HepG2 (cell line): ENCODE measurements at regions not wholly inside any gene's neighbourhood (a gene's known extent, or its start where the extent isn't known, plus 50 kb on each side); places are given as distances from the start of the nearest gene placed in this dataset.

Experiments used
- HDAC1 ChIP-seq: sonication (generic); formaldehyde crosslinking; IDR thresholded peaks from 2 replicates; pipeline ENCODE4 v1.5.1; 2020; ENCODE audit warnings: mild to moderate bottlenecking, missing genetic modification reagents
- ZBTB38 ChIP-seq: sonication (generic); formaldehyde crosslinking; IDR thresholded peaks from 2 replicates; pipeline ENCODE4 v1.5.1; 2020; ENCODE audit warnings: mild to moderate bottlenecking, missing genetic modification reagents
- ZNF337 ChIP-seq: sonication (generic); formaldehyde crosslinking; IDR thresholded peaks from 2 replicates; pipeline ENCODE4 v1.5.1; 2020; ENCODE audit warnings: missing genetic modification reagents, low read depth, mild to moderate bottlenecking, borderline replicate concordance
- ZNF543 ChIP-seq: sonication (generic); formaldehyde crosslinking; IDR thresholded peaks from 2 replicates; pipeline ENCODE4 v1.4.0; 2020; ENCODE audit warnings: mild to moderate bottlenecking, missing genetic modification reagents
- TF ChIP-seq, protein P1 (sequence below): sonication (generic); formaldehyde crosslinking; IDR thresholded peaks from one replicate; pipeline ENCODE4 v1.5.1; 2020; ENCODE audit warnings: mild to moderate bottlenecking, missing genetic modification reagents; ENCODE audit errors: not compliant biosample characterization
- TF ChIP-seq, protein P2 (sequence below): sonication (generic); formaldehyde crosslinking; IDR thresholded peaks from 2 replicates; pipeline ENCODE4 v1.4.0; 2020; ENCODE audit warnings: missing genetic modification reagents
- TF ChIP-seq, protein P3 (sequence below): sonication (generic); formaldehyde crosslinking; conservative IDR thresholded peaks from 2 replicates; pipeline ENCODE4 v1.4.0; 2020; ENCODE audit warnings: missing genetic modification reagents

DNA sequence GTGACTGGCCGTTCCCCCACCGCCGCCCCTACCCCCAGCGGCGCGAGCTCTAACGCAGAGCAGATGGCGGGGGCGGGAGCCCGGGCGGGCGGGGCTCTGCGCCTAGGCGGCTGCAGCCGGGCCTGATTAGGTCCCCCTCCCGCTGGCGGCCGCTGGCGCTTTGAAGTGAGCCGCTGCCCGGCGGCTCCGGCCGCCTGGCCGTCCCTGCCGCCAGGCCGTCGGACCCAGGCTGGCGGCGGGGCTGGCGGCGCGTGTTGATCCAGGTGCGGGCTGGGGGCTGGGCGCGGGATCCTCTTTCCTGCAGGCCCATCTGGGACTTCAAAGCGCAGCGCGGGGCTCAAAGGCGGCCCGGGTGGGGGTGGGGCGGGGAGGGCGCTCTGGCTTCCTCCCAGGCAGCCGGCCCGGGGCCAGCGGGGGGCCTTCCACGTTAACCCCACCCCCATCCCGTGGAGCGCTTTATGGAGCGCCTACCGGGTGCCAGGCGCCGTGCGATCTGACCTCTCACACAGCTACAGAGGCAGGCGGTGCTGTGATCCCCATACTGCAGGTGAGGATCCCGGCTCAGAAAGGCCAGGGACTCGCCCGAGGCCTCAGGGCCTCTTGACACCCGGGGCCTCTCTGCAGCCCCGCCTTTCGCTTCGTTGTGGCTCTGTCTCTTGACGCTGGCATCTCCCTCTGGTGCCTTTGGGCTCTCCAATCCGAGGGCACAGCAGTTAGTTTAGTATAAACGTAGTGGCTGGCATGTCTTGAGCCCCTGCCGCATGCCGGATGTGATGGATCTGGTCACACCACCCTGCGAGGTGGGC, 80.0 kb upstream of the NKD1 start (continued):
- TF ChIP-seq, protein P1, sequence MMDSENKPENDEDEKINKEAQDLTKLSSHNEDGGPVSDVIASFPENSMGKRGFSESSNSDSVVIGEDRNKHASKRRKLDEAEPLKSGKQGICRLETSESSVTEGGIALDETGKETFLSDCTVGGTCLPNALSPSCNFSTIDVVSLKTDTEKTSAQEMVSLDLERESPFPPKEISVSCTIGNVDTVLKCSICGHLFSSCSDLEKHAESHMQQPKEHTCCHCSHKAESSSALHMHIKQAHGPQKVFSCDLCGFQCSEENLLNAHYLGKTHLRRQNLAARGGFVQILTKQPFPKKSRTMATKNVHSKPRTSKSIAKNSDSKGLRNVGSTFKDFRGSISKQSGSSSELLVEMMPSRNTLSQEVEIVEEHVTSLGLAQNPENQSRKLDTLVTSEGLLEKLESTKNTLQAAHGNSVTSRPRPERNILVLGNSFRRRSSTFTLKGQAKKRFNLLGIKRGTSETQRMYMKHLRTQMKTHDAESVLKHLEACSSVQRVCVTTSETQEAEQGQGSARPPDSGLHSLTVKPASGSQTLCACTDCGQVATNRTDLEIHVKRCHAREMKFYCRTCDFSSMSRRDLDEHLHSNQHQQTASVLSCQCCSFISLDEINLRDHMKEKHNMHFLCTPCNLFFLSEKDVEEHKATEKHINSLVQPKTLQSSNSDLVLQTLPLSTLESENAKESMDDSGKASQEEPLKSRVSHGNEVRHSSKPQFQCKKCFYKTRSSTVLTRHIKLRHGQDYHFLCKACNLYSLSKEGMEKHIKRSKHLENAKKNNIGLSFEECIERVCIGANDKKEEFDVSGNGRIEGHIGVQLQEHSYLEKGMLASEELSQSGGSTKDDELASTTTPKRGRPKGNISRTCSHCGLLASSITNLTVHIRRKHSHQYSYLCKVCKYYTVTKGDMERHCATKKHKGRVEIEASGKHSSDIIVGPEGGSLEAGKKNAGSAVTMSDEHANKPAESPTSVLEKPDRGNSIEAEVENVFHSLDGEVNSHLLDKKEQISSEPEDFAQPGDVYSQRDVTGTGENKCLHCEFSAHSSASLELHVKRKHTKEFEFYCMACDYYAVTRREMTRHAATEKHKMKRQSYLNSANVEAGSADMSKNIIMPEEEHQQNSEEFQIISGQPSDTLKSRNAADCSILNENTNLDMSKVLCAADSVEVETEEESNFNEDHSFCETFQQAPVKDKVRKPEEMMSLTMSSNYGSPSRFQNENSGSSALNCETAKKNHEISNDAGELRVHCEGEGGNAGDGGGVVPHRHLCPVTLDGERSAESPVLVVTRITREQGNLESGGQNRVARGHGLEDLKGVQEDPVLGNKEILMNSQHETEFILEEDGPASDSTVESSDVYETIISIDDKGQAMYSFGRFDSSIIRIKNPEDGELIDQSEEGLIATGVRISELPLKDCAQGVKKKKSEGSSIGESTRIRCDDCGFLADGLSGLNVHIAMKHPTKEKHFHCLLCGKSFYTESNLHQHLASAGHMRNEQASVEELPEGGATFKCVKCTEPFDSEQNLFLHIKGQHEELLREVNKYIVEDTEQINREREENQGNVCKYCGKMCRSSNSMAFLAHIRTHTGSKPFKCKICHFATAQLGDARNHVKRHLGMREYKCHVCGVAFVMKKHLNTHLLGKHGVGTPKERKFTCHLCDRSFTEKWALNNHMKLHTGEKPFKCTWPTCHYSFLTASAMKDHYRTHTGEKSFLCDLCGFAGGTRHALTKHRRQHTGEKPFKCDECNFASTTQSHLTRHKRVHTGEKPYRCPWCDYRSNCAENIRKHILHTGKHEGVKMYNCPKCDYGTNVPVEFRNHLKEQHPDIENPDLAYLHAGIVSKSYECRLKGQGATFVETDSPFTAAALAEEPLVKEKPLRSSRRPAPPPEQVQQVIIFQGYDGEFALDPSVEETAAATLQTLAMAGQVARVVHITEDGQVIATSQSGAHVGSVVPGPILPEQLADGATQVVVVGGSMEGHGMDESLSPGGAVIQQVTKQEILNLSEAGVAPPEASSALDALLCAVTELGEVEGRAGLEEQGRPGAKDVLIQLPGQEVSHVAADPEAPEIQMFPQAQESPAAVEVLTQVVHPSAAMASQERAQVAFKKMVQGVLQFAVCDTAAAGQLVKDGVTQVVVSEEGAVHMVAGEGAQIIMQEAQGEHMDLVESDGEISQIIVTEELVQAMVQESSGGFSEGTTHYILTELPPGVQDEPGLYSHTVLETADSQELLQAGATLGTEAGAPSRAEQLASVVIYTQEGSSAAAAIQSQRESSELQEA (CRISPR knock-in tag) = no peak
- TF ChIP-seq ZNF337 (CRISPR knock-in tag) = 0 out of 2 replicates have a peak, but pooled peaks have one; percentile 72
- TF ChIP-seq ZNF543 (CRISPR knock-in tag) = peak; percentile 82
- 0 out of 2 replicates have a peak, but pooled peaks have one; percentile 15 for TF ChIP-seq ZBTB38 (CRISPR knock-in tag)
- TF ChIP-seq HDAC1 (CRISPR knock-in tag) = peak; percentile 64
- TF ChIP-seq, protein P2, sequence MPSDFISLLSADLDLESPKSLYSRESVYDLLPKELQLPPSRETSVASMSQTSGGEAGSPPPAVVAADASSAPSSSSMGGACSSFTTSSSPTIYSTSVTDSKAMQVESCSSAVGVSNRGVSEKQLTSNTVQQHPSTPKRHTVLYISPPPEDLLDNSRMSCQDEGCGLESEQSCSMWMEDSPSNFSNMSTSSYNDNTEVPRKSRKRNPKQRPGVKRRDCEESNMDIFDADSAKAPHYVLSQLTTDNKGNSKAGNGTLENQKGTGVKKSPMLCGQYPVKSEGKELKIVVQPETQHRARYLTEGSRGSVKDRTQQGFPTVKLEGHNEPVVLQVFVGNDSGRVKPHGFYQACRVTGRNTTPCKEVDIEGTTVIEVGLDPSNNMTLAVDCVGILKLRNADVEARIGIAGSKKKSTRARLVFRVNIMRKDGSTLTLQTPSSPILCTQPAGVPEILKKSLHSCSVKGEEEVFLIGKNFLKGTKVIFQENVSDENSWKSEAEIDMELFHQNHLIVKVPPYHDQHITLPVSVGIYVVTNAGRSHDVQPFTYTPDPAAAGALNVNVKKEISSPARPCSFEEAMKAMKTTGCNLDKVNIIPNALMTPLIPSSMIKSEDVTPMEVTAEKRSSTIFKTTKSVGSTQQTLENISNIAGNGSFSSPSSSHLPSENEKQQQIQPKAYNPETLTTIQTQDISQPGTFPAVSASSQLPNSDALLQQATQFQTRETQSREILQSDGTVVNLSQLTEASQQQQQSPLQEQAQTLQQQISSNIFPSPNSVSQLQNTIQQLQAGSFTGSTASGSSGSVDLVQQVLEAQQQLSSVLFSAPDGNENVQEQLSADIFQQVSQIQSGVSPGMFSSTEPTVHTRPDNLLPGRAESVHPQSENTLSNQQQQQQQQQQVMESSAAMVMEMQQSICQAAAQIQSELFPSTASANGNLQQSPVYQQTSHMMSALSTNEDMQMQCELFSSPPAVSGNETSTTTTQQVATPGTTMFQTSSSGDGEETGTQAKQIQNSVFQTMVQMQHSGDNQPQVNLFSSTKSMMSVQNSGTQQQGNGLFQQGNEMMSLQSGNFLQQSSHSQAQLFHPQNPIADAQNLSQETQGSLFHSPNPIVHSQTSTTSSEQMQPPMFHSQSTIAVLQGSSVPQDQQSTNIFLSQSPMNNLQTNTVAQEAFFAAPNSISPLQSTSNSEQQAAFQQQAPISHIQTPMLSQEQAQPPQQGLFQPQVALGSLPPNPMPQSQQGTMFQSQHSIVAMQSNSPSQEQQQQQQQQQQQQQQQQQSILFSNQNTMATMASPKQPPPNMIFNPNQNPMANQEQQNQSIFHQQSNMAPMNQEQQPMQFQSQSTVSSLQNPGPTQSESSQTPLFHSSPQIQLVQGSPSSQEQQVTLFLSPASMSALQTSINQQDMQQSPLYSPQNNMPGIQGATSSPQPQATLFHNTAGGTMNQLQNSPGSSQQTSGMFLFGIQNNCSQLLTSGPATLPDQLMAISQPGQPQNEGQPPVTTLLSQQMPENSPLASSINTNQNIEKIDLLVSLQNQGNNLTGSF = peak; percentile 72
- TF ChIP-seq, protein P3, sequence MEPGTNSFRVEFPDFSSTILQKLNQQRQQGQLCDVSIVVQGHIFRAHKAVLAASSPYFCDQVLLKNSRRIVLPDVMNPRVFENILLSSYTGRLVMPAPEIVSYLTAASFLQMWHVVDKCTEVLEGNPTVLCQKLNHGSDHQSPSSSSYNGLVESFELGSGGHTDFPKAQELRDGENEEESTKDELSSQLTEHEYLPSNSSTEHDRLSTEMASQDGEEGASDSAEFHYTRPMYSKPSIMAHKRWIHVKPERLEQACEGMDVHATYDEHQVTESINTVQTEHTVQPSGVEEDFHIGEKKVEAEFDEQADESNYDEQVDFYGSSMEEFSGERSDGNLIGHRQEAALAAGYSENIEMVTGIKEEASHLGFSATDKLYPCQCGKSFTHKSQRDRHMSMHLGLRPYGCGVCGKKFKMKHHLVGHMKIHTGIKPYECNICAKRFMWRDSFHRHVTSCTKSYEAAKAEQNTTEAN (CRISPR knock-in tag) = peak; percentile 79; the same call in 1 of the 2 replicates
